Neural progenitor cell (in vitro differentiated cells): ENCODE measurements at regions not wholly inside any gene's neighbourhood (a gene's known extent, or its start where the extent isn't known, plus 50 kb on each side); places are given as distances from the start of the nearest gene placed in this dataset.

ENCODE experiments used
- DNase-seq: peaks from one replicate; pipeline ENCODE4 v3.0.0-alpha.2; 2016; ENCODE audit warnings: low spot score
- H2AFZ ChIP-seq: fragments of 200-600 bp; sonication (generic); replicated peaks from 2 replicates; pipeline ENCODE4 v1.6.1; 2016; ENCODE audit warnings: antibody characterized with exemption
- H3F3A ChIP-seq: fragments of 200-600 bp; sonication (generic); 2 replicates; pipeline ENCODE4 v1.6.1; 2016; ENCODE audit warnings: antibody characterized with exemption, low read depth
- H3K27ac ChIP-seq: fragments of 200-600 bp; sonication (generic); 2 replicates; pipeline ENCODE4 v1.5.1; 2016; ENCODE audit warnings: mild to moderate bottlenecking
- H3K27me3 ChIP-seq: fragments of 200-600 bp; sonication (generic); 2 replicates; pipeline ENCODE4 v1.6.1; 2016; ENCODE audit warnings: mild to moderate bottlenecking, moderate library complexity
- H3K36me3 ChIP-seq: fragments of 200-600 bp; sonication (generic); 2 replicates; pipeline ENCODE4 v1.5.1; 2016
- H3K4me1 ChIP-seq: fragments of 200-600 bp; sonication (generic); 2 replicates; pipeline ENCODE4 v1.6.1; 2016; ENCODE audit warnings: mixed run types
- H3K4me2 ChIP-seq: fragments of 200-600 bp; sonication (generic); 2 replicates; pipeline ENCODE4 v1.6.1; 2016
- H3K4me3 ChIP-seq: fragments of 200-600 bp; sonication (generic); 2 replicates; pipeline ENCODE4 v1.5.1; 2016
- H3K79me2 ChIP-seq: fragments of 200-600 bp; sonication (generic); 2 replicates; pipeline ENCODE4 v1.6.1; 2016; ENCODE audit warnings: low read depth
- H3K9ac ChIP-seq: fragments of 200-600 bp; sonication (generic); 2 replicates; pipeline ENCODE4 v1.6.1; 2016
- H3K9me3 ChIP-seq: fragments of 200-600 bp; sonication (generic); 2 replicates; pipeline ENCODE4 v1.5.1; 2016; ENCODE audit warnings: low read depth
- H4K20me1 ChIP-seq: fragments of 200-600 bp; sonication (generic); 2 replicates; pipeline ENCODE4 v1.6.1; 2016; ENCODE audit warnings: low read depth
- H3K27ac Mint-ChIP-seq: 3 replicates; pipeline ENCODE4 v1.8.0; 2021; ENCODE audit warnings: mixed read lengths
- H3K27me3 Mint-ChIP-seq: 2 replicates; pipeline ENCODE4 v1.8.0; 2022; ENCODE audit warnings: low read depth, mild to moderate bottlenecking, inconsistent platforms, moderate library complexity, mixed read lengths; ENCODE audit not compliant: insufficient read depth
- H3K36me3 Mint-ChIP-seq: 3 replicates; pipeline ENCODE4 v1.8.0; 2021; ENCODE audit warnings: mixed read lengths
- H3K4me1 Mint-ChIP-seq: 3 replicates; pipeline ENCODE4 v1.8.0; 2021; ENCODE audit warnings: mixed read lengths
- H3K4me3 Mint-ChIP-seq: 3 replicates; pipeline ENCODE4 v1.8.0; 2021; ENCODE audit warnings: mild to moderate bottlenecking, moderate library complexity, mixed read lengths
- H3K9me3 Mint-ChIP-seq: 3 replicates; pipeline ENCODE4 v1.8.0; 2020; ENCODE audit warnings: mixed read lengths
- CTCF ChIP-seq: fragments of 200-600 bp; sonication (generic); IDR thresholded peaks from 2 replicates; pipeline ENCODE4 v1.5.1; 2017; ENCODE audit warnings: antibody characterized with exemption, mild to moderate bottlenecking
- EZH2 ChIP-seq: fragments of 200-600 bp; sonication (generic); IDR thresholded peaks from 2 replicates; pipeline ENCODE4 v1.6.1; 2017; ENCODE audit warnings: antibody characterized with exemption, mild to moderate bottlenecking, moderate library complexity
- EZH2phosphoT487 ChIP-seq: fragments of 200-600 bp; sonication (generic); IDR thresholded peaks from 2 replicates; pipeline ENCODE4 v1.6.1; 2017; ENCODE audit warnings: antibody characterized with exemption

- DNase-seq: peak; percentile 69
- Mint-ChIP-seq H3K27me3 (peaks cover 9% of the 10 kb centered on the region), H3K4me1 (peaks cover 6% of the 10 kb centered on the region), H3K36me3 (no peaks in the 10 kb centered on the region), H3K27ac (no peak overlapping the region), H3K4me3 (no peak overlapping the region), H3K9me3 (peaks cover 4% of the 10 kb centered on the region)
- no peaks in the 10 kb centered on the region for H3F3A ChIP-seq
- H3K4me2 ChIP-seq: no peak overlapping the region
- no peaks in the 10 kb centered on the region for H3K9me3 ChIP-seq
- no peak overlapping the region for H3K27ac ChIP-seq
- no peak overlapping the region for H3K9ac ChIP-seq
- no peak overlapping the region for H2AFZ ChIP-seq
- TF ChIP-seq CTCF (no peak), EZH2phosphoT487 (no peak), EZH2 (no peak)
- peaks cover 7% of the 10 kb centered on the region for H3K4me1 ChIP-seq
- no peak overlapping the region for H3K4me3 ChIP-seq
- no peaks in the 10 kb centered on the region for H3K79me2 ChIP-seq
- no peaks in the 10 kb centered on the region for H3K36me3 ChIP-seq
- H4K20me1 ChIP-seq: no peaks in the 10 kb centered on the region
- H3K27me3 ChIP-seq: no peaks in the 10 kb centered on the region
Measured at GRCh38 chr16:86723689-86724088, 145.3 kb downstream of the FOXL1 start.

DNA sequence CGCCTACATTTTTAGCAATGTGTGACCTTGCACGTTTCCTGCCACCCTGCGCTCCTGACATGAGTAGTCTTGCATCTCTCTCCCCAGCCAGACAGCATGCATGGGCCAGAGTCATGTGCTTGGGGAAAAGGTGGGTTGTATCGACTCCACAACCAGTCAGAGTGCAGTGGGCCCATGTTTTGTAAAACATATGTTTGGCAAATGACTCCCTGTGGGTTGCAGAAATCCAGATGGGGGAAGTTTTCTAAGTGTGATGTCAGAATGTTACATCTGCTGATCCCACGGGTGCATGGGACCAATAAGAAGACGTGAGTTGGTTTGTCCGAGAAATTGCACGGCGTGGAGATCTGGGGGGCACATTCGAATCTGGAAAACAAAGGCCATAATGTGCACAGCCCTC, 147.1 kb downstream of the FOXL1 start:
- no peak overlapping the region for H3K4me2 ChIP-seq
- H3K27me3 ChIP-seq: no peaks in the 10 kb centered on the region
- H3K36me3 ChIP-seq: no peaks in the 10 kb centered on the region
- no peak overlapping the region for H3K27ac ChIP-seq
- TF ChIP-seq CTCF (no peak), EZH2 (no peak), EZH2phosphoT487 (no peak)
- peaks cover 3% of the 10 kb centered on the region for H3F3A ChIP-seq
- H3K4me1 Mint-ChIP-seq: peaks cover 16% of the 10 kb centered on the region
- no peak overlapping the region for H3K27ac Mint-ChIP-seq
- no peak overlapping the region for H3K4me3 ChIP-seq
- H3K36me3 Mint-ChIP-seq: no peaks in the 10 kb centered on the region
- H4K20me1 ChIP-seq: no peaks in the 10 kb centered on the region
- H3K9me3 Mint-ChIP-seq: peaks cover 4% of the 10 kb centered on the region
- H3K9ac ChIP-seq: no peak overlapping the region
- no peaks in the 10 kb centered on the region for H3K79me2 ChIP-seq
- no peak overlapping the region for H2AFZ ChIP-seq
- H3K9me3 ChIP-seq: no peaks in the 10 kb centered on the region
- H3K4me3 Mint-ChIP-seq: no peak overlapping the region
- DNase-seq: no peak
- peaks cover 11% of the 10 kb centered on the region for H3K27me3 Mint-ChIP-seq
- H3K4me1 ChIP-seq: peaks cover 11% of the 10 kb centered on the region

DNA sequence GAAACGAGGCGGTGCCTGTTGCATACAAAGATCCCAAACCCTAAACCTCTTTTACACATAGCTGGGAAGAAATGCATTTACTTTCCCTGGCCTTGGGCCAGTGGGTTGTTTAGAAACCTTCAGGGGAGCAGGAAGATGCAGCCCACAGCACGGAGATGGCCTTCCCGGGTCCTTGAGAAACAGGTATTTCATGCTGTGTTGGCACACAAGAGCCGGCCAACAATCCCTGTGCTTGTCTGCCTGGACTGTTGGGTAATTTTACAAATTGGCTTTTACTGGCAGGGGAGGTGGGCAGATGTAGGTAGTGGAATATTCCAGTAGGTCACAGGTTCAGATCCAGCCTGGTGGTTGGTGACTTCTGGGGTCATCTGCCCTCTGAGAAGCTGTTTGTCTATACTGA, 148.0 kb downstream of the FOXL1 start:
- no peak overlapping the region for H2AFZ ChIP-seq
- no peak overlapping the region for H3K4me2 ChIP-seq
- H3K27ac ChIP-seq: no peak overlapping the region
- no peaks in the 10 kb centered on the region for H3K79me2 ChIP-seq
- TF ChIP-seq EZH2 (no peak), CTCF (no peak), EZH2phosphoT487 (no peak)
- Mint-ChIP-seq H3K36me3 (no peaks in the 10 kb centered on the region), H3K4me3 (no peak overlapping the region), H3K27me3 (peaks cover 14% of the 10 kb centered on the region), H3K9me3 (peaks cover 4% of the 10 kb centered on the region), H3K27ac (no peak overlapping the region), H3K4me1 (peaks cover 24% of the 10 kb centered on the region)
- H3K9me3 ChIP-seq: no peaks in the 10 kb centered on the region
- no peak overlapping the region for H3K9ac ChIP-seq
- no peak for DNase-seq
- no peaks in the 10 kb centered on the region for H4K20me1 ChIP-seq
- H3K4me1 ChIP-seq: peaks cover 20% of the 10 kb centered on the region
- peaks cover 6% of the 10 kb centered on the region for H3F3A ChIP-seq
- H3K27me3 ChIP-seq: no peaks in the 10 kb centered on the region
- no peaks in the 10 kb centered on the region for H3K36me3 ChIP-seq
- H3K4me3 ChIP-seq: no peak overlapping the region

DNA sequence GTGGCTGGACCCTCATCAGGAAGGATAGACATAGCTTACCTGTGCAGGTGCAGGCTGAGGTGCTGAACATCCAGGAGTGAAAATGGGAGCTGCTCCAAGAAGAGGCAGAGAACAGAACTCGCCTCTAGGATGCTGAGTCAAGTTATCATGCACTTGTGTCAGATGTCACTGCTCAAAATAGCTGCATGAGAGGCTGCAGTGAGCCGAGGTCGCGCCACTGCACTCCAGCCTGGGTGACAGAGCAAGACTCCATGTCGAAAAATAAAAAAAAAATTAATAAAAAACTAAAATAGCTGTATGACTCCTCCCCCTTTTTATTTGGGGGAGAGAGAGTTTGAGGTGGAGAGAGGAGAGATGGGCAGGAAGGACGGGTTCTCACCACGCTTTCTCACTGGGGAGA, 148.8 kb downstream of the FOXL1 start:
- H3K4me2 ChIP-seq: no peak overlapping the region
- H3K27ac Mint-ChIP-seq: no peak overlapping the region
- peaks cover 4% of the 10 kb centered on the region for H3K9me3 Mint-ChIP-seq
- H3F3A ChIP-seq: peaks cover 6% of the 10 kb centered on the region
- H3K27me3 ChIP-seq: peaks cover 5% of the 10 kb centered on the region
- no peak for DNase-seq
- no peak overlapping the region for H3K4me3 ChIP-seq
- H3K27ac ChIP-seq: no peak overlapping the region
- no peaks in the 10 kb centered on the region for H4K20me1 ChIP-seq
- H3K4me1 Mint-ChIP-seq: peaks cover 26% of the 10 kb centered on the region
- H3K27me3 Mint-ChIP-seq: peaks cover 14% of the 10 kb centered on the region
- TF ChIP-seq CTCF (no peak), EZH2 (no peak), EZH2phosphoT487 (no peak)
- no peaks in the 10 kb centered on the region for H3K36me3 ChIP-seq
- H2AFZ ChIP-seq: no peak overlapping the region
- H3K79me2 ChIP-seq: no peaks in the 10 kb centered on the region
- H3K4me3 Mint-ChIP-seq: no peak overlapping the region
- no peaks in the 10 kb centered on the region for H3K36me3 Mint-ChIP-seq
- no peak overlapping the region for H3K9ac ChIP-seq
- H3K9me3 ChIP-seq: no peaks in the 10 kb centered on the region
- H3K4me1 ChIP-seq: peaks cover 21% of the 10 kb centered on the region
